ENCODE measurements at regions not wholly inside any gene's neighbourhood (a gene's known extent, or its start where the extent isn't known, plus 50 kb on each side); places are given as distances from the start of the nearest gene placed in this dataset.

GRCh38 chr18:10111944-10112343 lies 198.1 kb downstream of the VAPA start:
- H3K23ac ChIP-seq (ENCODE audit: insufficient read length, low read depth, low read length): no peak overlapping the region
- Mint-ChIP-seq H3K4me1 (peaks cover 25 to 29% of the 10 kb centered on the region in 2 experiments), H3K27me3 (ENCODE audit: low read depth) (peaks cover 1% of the 10 kb centered on the region; the same call in 1 of the 2 replicates), H3K36me3 (ENCODE audit: insufficient read depth in 1 of 3, low read depth in 3 of 3) (0 out of 7 replicates have a peak, but pooled peaks cover 0 to 4% (median 3%) of the 10 kb centered on the region in 3 experiments), H3K27ac (no peak overlapping the region), H3K4me3 (no peak overlapping the region), H3K9me3 (peaks cover 0 to under 1% of the 10 kb centered on the region in 2 experiments; a peak in 1 of 5 replicates)
- no peak; the same call in 2 of the 3 replicates for TF ChIP-seq CTCF (conservative IDR thresholded peaks at IDR 0.05)
- DNase-seq: no peak
- H3K14ac ChIP-seq (ENCODE audit: insufficient read depth, low read length): no peak overlapping the region
- no peaks in the 10 kb centered on the region for H3K79me2 ChIP-seq (ENCODE audit: insufficient read depth, low read length)
- H2BK15ac ChIP-seq (ENCODE audit: low read depth, low read length): no peak overlapping the region
- no peaks in the 10 kb centered on the region for H3K9me3 ChIP-seq (ENCODE audit: control insufficient read depth, low read depth, low read length)
- no peaks in the 10 kb centered on the region for H3K4me1 ChIP-seq (ENCODE audit: insufficient read depth, low read length)
- H4K20me1 ChIP-seq (ENCODE audit: control insufficient read depth, insufficient read depth, insufficient read length): no peaks in the 10 kb centered on the region
- H3K56ac ChIP-seq (ENCODE audit: insufficient read length, low read depth, low read length): no peak overlapping the region
- no peak overlapping the region for H3K27ac ChIP-seq (ENCODE audit: insufficient read length, low read depth, low read length)
- H3K4ac ChIP-seq (ENCODE audit: low read depth, low read length): no peak overlapping the region
- WGBS (ENCODE audit: extremely low coverage, insufficient read length, low lambda C conversion rate): no CpG with 5 or more reads among the region's 10 CpGs
- no peak overlapping the region for H2AFZ ChIP-seq (ENCODE audit: low read length)
- no peak overlapping the region for H2BK20ac ChIP-seq (ENCODE audit: low read depth, low read length, poor library complexity, severe bottlenecking)
- H3K9ac ChIP-seq (ENCODE audit: extremely low read depth, insufficient read length, low read length): no peak overlapping the region
- no peaks in the 10 kb centered on the region for H3K23me2 ChIP-seq (ENCODE audit: insufficient read length, low read depth, low read length, poor library complexity, severe bottlenecking)
- no peak overlapping the region for H4K91ac ChIP-seq (ENCODE audit: insufficient read length, low read depth, low read length)
- H2BK5ac ChIP-seq (ENCODE audit: insufficient read length, low read length): no peak overlapping the region
- H3K4me2 ChIP-seq (ENCODE audit: insufficient read depth, insufficient read length, low read length): no peak overlapping the region
- no peak overlapping the region for H2BK120ac ChIP-seq (ENCODE audit: low read depth, low read length, poor library complexity, severe bottlenecking)
- H3T11ph ChIP-seq (ENCODE audit: low read length): no peak overlapping the region
- no peaks in the 10 kb centered on the region for H3K27me3 ChIP-seq (ENCODE audit: insufficient read depth, low read length)
- no peak overlapping the region for H4K8ac ChIP-seq (replicated peaks; ENCODE audit: insufficient read length, low read depth, low read length)
- H2AK5ac ChIP-seq (ENCODE audit: insufficient read length, low read length): no peak overlapping the region
- H3K79me1 ChIP-seq (ENCODE audit: insufficient read depth, low read depth, low read length, poor library complexity, severe bottlenecking): no peaks in the 10 kb centered on the region
- no peak overlapping the region for H2BK12ac ChIP-seq (ENCODE audit: insufficient read length, low read depth, low read length)
- H4K5ac ChIP-seq (ENCODE audit: insufficient read length, low read depth, low read length): no peak overlapping the region
- H3K18ac ChIP-seq (ENCODE audit: insufficient read length, low read depth, low read length): no peak overlapping the region

Measured in H9 (cell line).